Ovary (tissue), 3 donors: ENCODE measurements at regions not wholly inside any gene's neighbourhood (a gene's known extent, or its start where the extent isn't known, plus 50 kb on each side); places are given as distances from the start of the nearest gene placed in this dataset.

Experiments
- CTCF ChIP-seq, 3 donors: fragments of 450-650 bp in 2 of 3; fragments of 200-600 bp in 1 of 3; IDR thresholded peaks; one replicate each; pipeline versions ENCODE4 v1.5.1 to v1.8.0; 2016 to 2022; ENCODE audit warnings: antibody characterized with exemption in 3 of 3, mild to moderate bottlenecking in 1 of 3
- EP300 ChIP-seq: sonication (generic); formaldehyde crosslinking; IDR thresholded peaks from one replicate; pipeline ENCODE4 v1.6.1; 2017; ENCODE audit warnings: antibody characterized with exemption
- POLR2A ChIP-seq: fragments of 450-650 bp; IDR thresholded peaks from one replicate; pipeline ENCODE4 v1.6.1; 2017; ENCODE audit warnings: antibody characterized with exemption, mild to moderate bottlenecking, moderate library complexity
- donor health status: DM: no; HTN: no; CAD: no.

- no peak for TF ChIP-seq CTCF (IDR thresholded peaks at IDR 0.05)
- no peak for TF ChIP-seq EP300
- no peak for TF ChIP-seq POLR2A
These were observed 605.1 kb downstream of the PCDH7 start for GRCh38 chr4:31325300-31325699.
